Bronchial epithelial cell (primary cell): ENCODE measurements at regions not wholly inside any gene's neighbourhood (a gene's known extent, or its start where the extent isn't known, plus 50 kb on each side); places are given as distances from the start of the nearest gene placed in this dataset.
A peak's percentile ranks its signal among the peaks of the same experiment; 100 is the strongest.

Source experiments
- DNase-seq: peaks from one replicate; pipeline ENCODE4 v3.0.0-alpha.2; 2010; ENCODE audit warnings: low read depth
- FAIRE-seq: peaks from 2 replicates; lab custom pipeline; 2011; peaks lifted over from hg19 to GRCh38; lab: Jason Lieb, UNC
- H3K27me3 ChIP-seq: 2 replicates; pipeline ENCODE4 v1.5.1; 2011; ENCODE audit warnings: low read length; ENCODE audit not compliant: control insufficient read depth, insufficient read depth
- H3K36me3 ChIP-seq: 2 replicates; pipeline ENCODE4 v1.5.1; 2011; ENCODE audit warnings: low read length; ENCODE audit not compliant: control insufficient read depth, insufficient read depth
- H3K4me3 ChIP-seq: 2 replicates; pipeline ENCODE4 v1.5.1; 2011; ENCODE audit warnings: mild to moderate bottlenecking, low read depth, low read length, control low read depth
- CTCF ChIP-seq: IDR thresholded peaks from 2 replicates; pipeline ENCODE4 v1.5.1; 2011; ENCODE audit warnings: mild to moderate bottlenecking, moderate library complexity, low read length, control low read depth, inconsistent platforms; ENCODE audit not compliant: insufficient read depth, severe bottlenecking

- Histone ChIP-seq H3K4me3 (no peak overlapping the region), H3K27me3 (no peaks in the 10 kb centered on the region), H3K36me3 (no peaks in the 10 kb centered on the region)
- FAIRE-seq, result no peak
- no peak for DNase-seq
- no peak for TF ChIP-seq CTCF
Measured at GRCh38 chr2:14424478-14425390, 207.8 kb upstream of the LRATD1 start.

- Histone ChIP-seq H3K27me3 (no peaks in the 10 kb centered on the region), H3K36me3 (no peaks in the 10 kb centered on the region), H3K4me3 (no peak overlapping the region)
- no peak for TF ChIP-seq CTCF
- DNase-seq (no peak), FAIRE-seq (no peak)
Measured at GRCh38 chr2:14425869-14426268, 206.6 kb upstream of the LRATD1 start.

GRCh38 chr2:14428056-14428455, 204.5 kb upstream of the LRATD1 start:
- TF ChIP-seq CTCF, result peak; percentile 45
- FAIRE-seq (no peak), DNase-seq (peak; percentile 31)
- Histone ChIP-seq H3K36me3 (no peaks in the 10 kb centered on the region), H3K4me3 (no peak overlapping the region), H3K27me3 (no peaks in the 10 kb centered on the region)

- H3K27me3 ChIP-seq, result no peaks in the 10 kb centered on the region
- DNase-seq (no peak), FAIRE-seq (peak; percentile 13)
- no peak overlapping the region for H3K4me3 ChIP-seq
- TF ChIP-seq CTCF, result no peak
- no peaks in the 10 kb centered on the region for H3K36me3 ChIP-seq
Measured at GRCh38 chr2:14433946-14434495, 198.5 kb upstream of the LRATD1 start.

- DNase-seq, result no peak
- Histone ChIP-seq H3K27me3 (no peaks in the 10 kb centered on the region), H3K36me3 (no peaks in the 10 kb centered on the region), H3K4me3 (no peak overlapping the region)
- TF ChIP-seq CTCF, result no peak
- FAIRE-seq, result no peak
Measured at GRCh38 chr2:14445670-14446069, 186.8 kb upstream of the LRATD1 start.
